Hepatocyte (in vitro differentiated cells): ENCODE measurements at regions not wholly inside any gene's neighbourhood (a gene's known extent, or its start where the extent isn't known, plus 50 kb on each side); places are given as distances from the start of the nearest gene placed in this dataset.

Experiments
- DNase-seq: peaks from one replicate; pipeline ENCODE4 v3.0.0-alpha.2; 2016; ENCODE audit warnings: low spot score
- H2AFZ ChIP-seq: fragments of 200-600 bp; sonication (generic); 2 replicates; pipeline ENCODE4 v1.6.0; 2016; ENCODE audit warnings: antibody characterized with exemption, mild to moderate bottlenecking
- H3K27ac ChIP-seq: fragments of 200-600 bp; sonication (generic); 2 replicates; pipeline ENCODE4 v1.5.1; 2016; ENCODE audit warnings: mild to moderate bottlenecking
- H3K27me3 ChIP-seq: fragments of 200-600 bp; sonication (generic); 2 replicates; pipeline ENCODE4 v1.6.1; 2016
- H3K36me3 ChIP-seq: fragments of 200-600 bp; sonication (generic); replicated peaks from 2 replicates; pipeline ENCODE4 v1.5.1; 2016; ENCODE audit warnings: low read depth; ENCODE audit not compliant: insufficient read depth
- H3K4me1 ChIP-seq: fragments of 200-600 bp; sonication (generic); 2 replicates; pipeline ENCODE4 v1.5.1; 2016; ENCODE audit warnings: mild to moderate bottlenecking, moderate library complexity; ENCODE audit not compliant: insufficient read depth
- H3K4me2 ChIP-seq: fragments of 200-600 bp; sonication (generic); 2 replicates; pipeline ENCODE4 v1.6.0; 2016
- H3K4me3 ChIP-seq: fragments of 200-600 bp; sonication (generic); 2 replicates; pipeline ENCODE4 v1.5.1; 2016; ENCODE audit warnings: mild to moderate bottlenecking
- H3K79me2 ChIP-seq: fragments of 200-600 bp; sonication (generic); 2 replicates; pipeline ENCODE4 v1.6.0; 2017; ENCODE audit warnings: mild to moderate bottlenecking
- H3K9me2 ChIP-seq: fragments of 200-600 bp; sonication (generic); replicated peaks from 2 replicates; pipeline ENCODE4 v1.6.0; 2017; ENCODE audit warnings: mild to moderate bottlenecking; ENCODE audit not compliant: insufficient read depth
- H3K9me3 ChIP-seq: fragments of 200-600 bp; sonication (generic); 2 replicates; pipeline ENCODE4 v1.5.1; 2016; ENCODE audit warnings: low read depth, mild to moderate bottlenecking
- H4K20me1 ChIP-seq: fragments of 200-600 bp; sonication (generic); 2 replicates; pipeline ENCODE4 v1.6.0; 2016; ENCODE audit warnings: mild to moderate bottlenecking; ENCODE audit not compliant: insufficient read depth, poor library complexity, severe bottlenecking
- EZH2 ChIP-seq: fragments of 200-600 bp; sonication (generic); IDR thresholded peaks from 2 replicates; pipeline ENCODE4 v1.6.1; 2016; ENCODE audit warnings: antibody characterized with exemption, mild to moderate bottlenecking, borderline replicate concordance
- EZH2phosphoT487 ChIP-seq: fragments of 200-600 bp; sonication (generic); IDR thresholded peaks from one replicate; pipeline ENCODE4 v1.6.1; 2018; ENCODE audit warnings: antibody characterized with exemption, mild to moderate bottlenecking, low read depth, moderate library complexity; ENCODE audit not compliant: unreplicated experiment, severe bottlenecking
- WGBS: methylation state at CpG from one replicate; pipeline ENCODE4 v1.1.6; 2016; ENCODE audit warnings: low lambda C conversion rate; ENCODE audit errors: missing lambda C conversion rate; 5-methylcytosine and 5-hydroxymethylcytosine counted together
- TF ChIP-seq, protein P1 (sequence below): fragments of 200-600 bp; sonication (generic); IDR thresholded peaks from 2 replicates; pipeline ENCODE4 v1.5.1; 2016; ENCODE audit warnings: antibody characterized with exemption, mild to moderate bottlenecking; ENCODE audit not compliant: poor library complexity

DNA sequence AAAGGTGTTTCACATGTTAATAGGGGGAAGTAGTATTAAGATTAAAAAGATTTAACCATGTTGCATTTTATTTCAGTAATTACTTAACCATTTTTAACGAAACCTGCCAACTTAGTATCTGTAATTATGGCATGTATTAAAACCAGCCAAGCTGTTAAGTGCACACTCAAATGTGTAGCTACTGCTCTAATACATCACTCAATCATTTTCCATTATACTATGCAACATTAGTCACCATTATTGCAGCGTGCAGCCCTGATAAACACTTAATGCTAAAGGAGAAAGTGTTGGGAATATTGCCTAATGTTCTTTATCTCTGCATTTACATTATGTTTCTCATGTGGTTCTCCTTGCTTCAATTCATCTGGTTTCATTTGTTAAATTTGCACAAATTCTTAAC, 745.9 kb upstream of the FAM98A start:
- H3K79me2 ChIP-seq = no peaks in the 10 kb centered on the region
- TF ChIP-seq, protein P1, sequence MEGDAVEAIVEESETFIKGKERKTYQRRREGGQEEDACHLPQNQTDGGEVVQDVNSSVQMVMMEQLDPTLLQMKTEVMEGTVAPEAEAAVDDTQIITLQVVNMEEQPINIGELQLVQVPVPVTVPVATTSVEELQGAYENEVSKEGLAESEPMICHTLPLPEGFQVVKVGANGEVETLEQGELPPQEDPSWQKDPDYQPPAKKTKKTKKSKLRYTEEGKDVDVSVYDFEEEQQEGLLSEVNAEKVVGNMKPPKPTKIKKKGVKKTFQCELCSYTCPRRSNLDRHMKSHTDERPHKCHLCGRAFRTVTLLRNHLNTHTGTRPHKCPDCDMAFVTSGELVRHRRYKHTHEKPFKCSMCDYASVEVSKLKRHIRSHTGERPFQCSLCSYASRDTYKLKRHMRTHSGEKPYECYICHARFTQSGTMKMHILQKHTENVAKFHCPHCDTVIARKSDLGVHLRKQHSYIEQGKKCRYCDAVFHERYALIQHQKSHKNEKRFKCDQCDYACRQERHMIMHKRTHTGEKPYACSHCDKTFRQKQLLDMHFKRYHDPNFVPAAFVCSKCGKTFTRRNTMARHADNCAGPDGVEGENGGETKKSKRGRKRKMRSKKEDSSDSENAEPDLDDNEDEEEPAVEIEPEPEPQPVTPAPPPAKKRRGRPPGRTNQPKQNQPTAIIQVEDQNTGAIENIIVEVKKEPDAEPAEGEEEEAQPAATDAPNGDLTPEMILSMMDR = no peak
- TF ChIP-seq EZH2phosphoT487 = no peak
- no peak for TF ChIP-seq EZH2
- H3K27ac ChIP-seq = no peak overlapping the region
- DNase-seq = no peak
- H3K9me2 ChIP-seq = no peaks in the 10 kb centered on the region
- H3K4me1 ChIP-seq = no peaks in the 10 kb centered on the region
- no peaks in the 10 kb centered on the region for H3K27me3 ChIP-seq
- H4K20me1 ChIP-seq = no peaks in the 10 kb centered on the region
- no peaks in the 10 kb centered on the region for H3K36me3 ChIP-seq
- no peaks in the 10 kb centered on the region for H3K9me3 ChIP-seq
- no peak overlapping the region for H3K4me3 ChIP-seq
- no peak overlapping the region for H3K4me2 ChIP-seq
- no peak overlapping the region for H2AFZ ChIP-seq
- 91% methylated on average over 2 of the region's 2 CpGs for WGBS

DNA sequence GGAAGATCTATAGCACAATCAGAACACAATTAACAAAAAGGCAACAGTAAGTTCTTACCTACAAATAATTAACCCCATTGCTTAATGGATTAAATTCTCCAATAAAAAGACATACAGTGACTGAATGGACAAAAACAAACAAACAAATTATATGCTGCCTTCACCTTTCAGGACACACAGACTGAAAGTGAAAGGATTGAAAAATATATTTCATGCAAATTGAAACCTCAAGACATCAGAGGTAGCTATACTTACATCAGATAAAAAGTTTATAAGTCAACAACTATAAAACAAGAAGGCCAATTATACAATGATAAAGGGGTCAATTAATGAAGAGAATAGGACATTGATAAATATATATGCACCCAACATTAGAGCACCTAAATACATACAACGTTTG, 741.2 kb upstream of the FAM98A start:
- H3K79me2 ChIP-seq = no peaks in the 10 kb centered on the region
- no peak overlapping the region for H3K4me3 ChIP-seq
- no peaks in the 10 kb centered on the region for H3K36me3 ChIP-seq
- WGBS = 76% methylated on average over 1 of the region's 1 CpG
- H3K27me3 ChIP-seq = no peaks in the 10 kb centered on the region
- no peaks in the 10 kb centered on the region for H3K9me3 ChIP-seq
- DNase-seq = no peak
- H3K27ac ChIP-seq = no peak overlapping the region
- H3K4me1 ChIP-seq = no peaks in the 10 kb centered on the region
- H4K20me1 ChIP-seq = no peaks in the 10 kb centered on the region
- TF ChIP-seq EZH2phosphoT487 = no peak
- TF ChIP-seq, protein P1 = no peak
- no peak for TF ChIP-seq EZH2
- H2AFZ ChIP-seq = no peak overlapping the region
- no peaks in the 10 kb centered on the region for H3K9me2 ChIP-seq
- no peak overlapping the region for H3K4me2 ChIP-seq

DNA sequence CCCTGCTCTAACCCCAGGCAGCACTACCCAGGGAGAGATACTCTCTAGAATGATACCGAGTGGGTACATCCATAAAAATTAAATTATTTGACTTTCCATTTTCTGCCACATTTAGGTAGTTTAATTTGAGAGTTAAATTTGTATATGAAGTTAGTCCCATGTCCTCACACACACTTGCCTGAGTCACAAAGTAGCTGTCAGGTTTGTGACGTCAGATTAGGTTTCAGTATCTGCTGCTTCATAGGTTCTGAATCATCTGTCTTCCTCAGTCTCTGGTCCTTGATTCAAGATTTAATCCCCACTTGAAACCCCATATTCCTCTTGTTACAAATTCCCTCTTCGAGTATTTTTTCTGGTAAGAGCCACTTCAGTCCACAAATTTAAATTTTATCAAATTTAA, 738.6 kb upstream of the FAM98A start:
- H3K9me2 ChIP-seq = no peaks in the 10 kb centered on the region
- 89% methylated on average over 3 of the region's 3 CpGs for WGBS

DNA sequence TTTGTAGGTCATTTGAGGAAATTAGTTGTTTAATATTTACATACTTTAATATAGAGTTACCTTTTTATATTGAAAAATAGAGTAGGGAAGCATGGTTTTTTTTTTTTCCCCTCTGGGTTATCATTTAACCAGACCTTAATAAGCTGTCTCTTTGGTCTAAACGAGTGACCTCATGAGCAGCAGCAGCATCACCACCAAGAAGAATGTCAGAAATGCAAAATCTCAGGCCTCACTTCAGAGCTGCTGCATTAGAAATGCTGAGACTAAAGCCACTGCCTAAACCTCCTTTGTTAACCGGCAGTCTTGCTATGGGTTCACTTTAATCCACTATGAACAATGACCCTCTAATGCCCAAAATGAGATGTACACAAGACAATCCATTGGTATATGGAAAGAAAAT, 733.7 kb upstream of the FAM98A start:
- no peaks in the 10 kb centered on the region for H3K9me2 ChIP-seq
- no peaks in the 10 kb centered on the region for H3K79me2 ChIP-seq
- no peak for DNase-seq
- no peak overlapping the region for H3K27ac ChIP-seq
- H3K27me3 ChIP-seq = no peaks in the 10 kb centered on the region
- TF ChIP-seq EZH2 (no peak), EZH2phosphoT487 (no peak)
- TF ChIP-seq, protein P1 = no peak
- 56% methylated on average over 2 of the region's 2 CpGs for WGBS
- no peaks in the 10 kb centered on the region for H4K20me1 ChIP-seq
- H3K9me3 ChIP-seq = no peaks in the 10 kb centered on the region
- H3K4me3 ChIP-seq = no peak overlapping the region
- no peak overlapping the region for H2AFZ ChIP-seq
- H3K36me3 ChIP-seq = no peaks in the 10 kb centered on the region
- no peaks in the 10 kb centered on the region for H3K4me1 ChIP-seq
- H3K4me2 ChIP-seq = no peak overlapping the region

More for the DNA sequence above, 738.6 kb upstream of the FAM98A start:
- Histone ChIP-seq H3K79me2 (no peaks in the 10 kb centered on the region), H3K27ac (no peak overlapping the region), H3K36me3 (no peaks in the 10 kb centered on the region), H3K4me3 (no peak overlapping the region), H3K9me3 (no peaks in the 10 kb centered on the region), H3K4me1 (no peaks in the 10 kb centered on the region), H4K20me1 (no peaks in the 10 kb centered on the region), H2AFZ (no peak overlapping the region), H3K27me3 (no peaks in the 10 kb centered on the region), H3K4me2 (no peak overlapping the region)
- no peak for TF ChIP-seq EZH2
- TF ChIP-seq EZH2phosphoT487 = no peak
- no peak for DNase-seq
